Heart left ventricle (tissue), 16 donors: ENCODE measurements at regions not wholly inside any gene's neighbourhood (a gene's known extent, or its start where the extent isn't known, plus 50 kb on each side); places are given as distances from the start of the nearest gene placed in this dataset.

Source experiments
- ATAC-seq, 4 donors: fragments of 200-7000 bp; cut with Tn5 transposase; one replicate each; pipeline ENCODE4 v1.9.1; 2020 to 2022; ENCODE audit warnings: moderate library complexity in 4 of 4, mild to moderate bottlenecking in 3 of 4, moderate number of reproducible peaks in 1 of 4
- DNase-seq, 5 donors: peaks; one replicate each; pipeline ENCODE4 v3.0.0-alpha.2; 2020
- H3K27ac ChIP-seq, 12 donors: fragments of 200-600 bp; sonication (generic) in 4 of 12; one replicate each; pipeline versions ENCODE4 v1.5.0 to v1.8.0; 2016 to 2022; ENCODE audit warnings: mild to moderate bottlenecking in 2 of 12
- H3K27me3 ChIP-seq, 9 donors: fragments of 200-600 bp; sonication (generic) in 2 of 9; one replicate each; pipeline versions ENCODE4 v1.5.1 to v1.8.0; 2016 to 2022; ENCODE audit warnings: mild to moderate bottlenecking in 3 of 9
- H3K36me3 ChIP-seq, 9 donors: fragments of 200-600 bp; sonication (generic) in 2 of 9; one replicate each; pipeline versions ENCODE4 v1.5.0 to v1.8.0; 2018 to 2022; ENCODE audit warnings: mild to moderate bottlenecking in 2 of 9
- H3K4me1 ChIP-seq, 12 donors: fragments of 200-600 bp; sonication (generic) in 4 of 12; one replicate each; pipeline versions ENCODE4 v1.5.0 to v1.8.0; 2016 to 2022; ENCODE audit warnings: mild to moderate bottlenecking in 3 of 12
- H3K4me3 ChIP-seq, 12 donors: fragments of 200-600 bp; sonication (generic) in 4 of 12; one replicate each; pipeline versions ENCODE4 v1.5.0 to v1.8.0; 2017 to 2022; ENCODE audit warnings: mild to moderate bottlenecking in 9 of 12, moderate library complexity in 4 of 12
- H3K9me3 ChIP-seq, 12 donors: fragments of 200-600 bp; sonication (generic) in 4 of 12; one replicate each; pipeline versions ENCODE4 v1.5.0 to v1.8.0; 2016 to 2022; ENCODE audit warnings: mild to moderate bottlenecking in 1 of 12
- POLR2A ChIP-seq, 2 donors: fragments of 450-650 bp; IDR thresholded peaks; one replicate each; pipeline ENCODE4 v1.6.1; 2017; ENCODE audit warnings: antibody characterized with exemption in 2 of 2, mild to moderate bottlenecking in 2 of 2, moderate library complexity in 2 of 2
- WGBS, 4 donors: extraction: QIAGEN DNeasy Blood & Tissue Kit in 2 of 4; methylation state at CpG; one replicate each; pipeline versions ENCODE4 v1.1.5 to v1.1.7; 2013 to 2018; 5-methylcytosine and 5-hydroxymethylcytosine counted together
- intact Hi-C, 10 donors: fragments of 100-400 bp; cut with DNase I; formaldehyde crosslinking; loops; one replicate each; pipeline versions ENCODE4 v1.11.1 to v1.14.2; 2022
- TF ChIP-seq, protein P1 (sequence below), 12 donors: fragments of 200-600 bp; sonication (generic) in 4 of 12; IDR thresholded peaks; one replicate each; pipeline versions ENCODE4 v1.5.0 to v1.8.0; 2018 to 2022; ENCODE audit warnings: antibody characterized with exemption in 12 of 12, mild to moderate bottlenecking in 5 of 12
- donor health status: ischemic (EF 13 %, LVEDD 7.1; RV severe dilation, severe dysfunction).
- donor health status: healthy with polysubstance abuse.
- donor health status: DM: no; HTN: yes; CAD: no.
- donor health status: DM: no; HTN: no; CAD: no.
- donor health status: ischemic (EF 25% LVEDD 6.9; RV normal size, moderate dysfunction).
- donor health status: ischemic (EF 25% LVEDD 5.7; RV mildly dilated, moderate dysfunction).
- donor health status: healthy.
- donor health status: DM: yes; HTN: yes; CAD: no.
- donor health status: ischemic (EF 35%, LVEDD 5.7; RV mildly dilated, moderate dysfunction).
- donor health status: nonischemic (EF 11% LVEDD 7.7; RV severe dilation, severe dysfunction).
- donor health status: DM: yes; HTN: yes; CAD: no.
- donor health status: PGD.
- donor health status: ischemic (EF 29% LVEDD 5.4; RV normal size, mild dysfunction).
- donor health status: nonischemic (EF 23%, LVEDD 6.1; RV moderate dilation, normal function).

DNA sequence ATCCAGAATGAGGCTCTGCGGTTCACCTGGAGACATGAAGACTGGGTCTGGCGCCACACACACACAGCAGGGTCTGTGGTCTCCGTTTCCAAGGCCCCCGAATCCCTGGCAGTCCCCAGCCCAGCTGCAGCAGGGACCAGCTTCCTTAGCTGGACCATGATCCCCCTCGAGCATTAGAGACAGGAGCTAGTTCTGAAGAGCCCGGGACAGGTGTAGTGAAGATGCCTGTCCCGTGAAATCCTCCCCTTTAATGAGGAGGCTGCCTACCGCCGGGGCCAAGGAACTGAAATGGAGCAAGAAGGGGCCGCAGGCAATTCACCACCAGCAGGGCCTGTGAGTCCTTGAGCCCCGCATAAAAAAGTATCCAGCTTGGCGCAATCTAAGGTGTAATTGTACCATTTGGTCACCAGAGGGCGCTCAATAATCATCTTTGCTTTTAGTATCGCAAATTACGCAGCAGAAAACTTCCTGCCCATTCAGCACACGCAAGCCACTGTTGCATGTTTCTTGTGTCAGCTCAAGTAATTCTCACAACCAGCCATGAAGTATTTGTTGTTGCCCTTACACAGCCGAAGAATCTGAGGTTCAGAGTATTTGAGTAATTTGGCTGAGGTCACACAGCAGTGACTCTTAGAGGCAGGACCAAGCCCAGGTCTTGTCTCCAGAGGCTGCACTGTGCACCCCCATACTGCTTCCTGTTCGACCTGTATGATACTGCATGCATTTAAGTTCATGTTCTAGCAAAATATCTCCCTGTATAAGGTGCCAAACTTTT lies 54.3 kb upstream of the PPP2R5C start:
- H3K4me1 ChIP-seq: peaks cover 0 to 28% (median 20%) of the 10 kb centered on the region in 12 donors
- intact Hi-C loops: loop anchor here (2.0 to 10.0 kb wide), 13 partner anchors 50 to 608 kb away; partner anchors contain the start of genes DYNC1H1 (in 3 of the 10), PPP2R5C (in 2 of the 10) and ZNF839 (in 1 of the 10)
- peak; percentile 29 to 73 (median 54) for ATAC-seq
- peaks cover 0 to 11% (median 0%) of the 10 kb centered on the region in 9 donors for H3K27me3 ChIP-seq
- peak in 4 of 5 donors; percentile 40 to 59 (median 55) for DNase-seq
- no peaks in the 10 kb centered on the region for H3K9me3 ChIP-seq
- no peak for TF ChIP-seq POLR2A (IDR thresholded peaks at IDR 0.05)
- TF ChIP-seq, protein P1, sequence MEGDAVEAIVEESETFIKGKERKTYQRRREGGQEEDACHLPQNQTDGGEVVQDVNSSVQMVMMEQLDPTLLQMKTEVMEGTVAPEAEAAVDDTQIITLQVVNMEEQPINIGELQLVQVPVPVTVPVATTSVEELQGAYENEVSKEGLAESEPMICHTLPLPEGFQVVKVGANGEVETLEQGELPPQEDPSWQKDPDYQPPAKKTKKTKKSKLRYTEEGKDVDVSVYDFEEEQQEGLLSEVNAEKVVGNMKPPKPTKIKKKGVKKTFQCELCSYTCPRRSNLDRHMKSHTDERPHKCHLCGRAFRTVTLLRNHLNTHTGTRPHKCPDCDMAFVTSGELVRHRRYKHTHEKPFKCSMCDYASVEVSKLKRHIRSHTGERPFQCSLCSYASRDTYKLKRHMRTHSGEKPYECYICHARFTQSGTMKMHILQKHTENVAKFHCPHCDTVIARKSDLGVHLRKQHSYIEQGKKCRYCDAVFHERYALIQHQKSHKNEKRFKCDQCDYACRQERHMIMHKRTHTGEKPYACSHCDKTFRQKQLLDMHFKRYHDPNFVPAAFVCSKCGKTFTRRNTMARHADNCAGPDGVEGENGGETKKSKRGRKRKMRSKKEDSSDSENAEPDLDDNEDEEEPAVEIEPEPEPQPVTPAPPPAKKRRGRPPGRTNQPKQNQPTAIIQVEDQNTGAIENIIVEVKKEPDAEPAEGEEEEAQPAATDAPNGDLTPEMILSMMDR (IDR thresholded peaks at IDR 0.05): peak; percentile 64 to 91 (median 88)
- H3K36me3 ChIP-seq: no peaks in the 10 kb centered on the region
- peak overlapping the region in 1 of 12 donors; percentile 8 for H3K4me3 ChIP-seq
- 29 to 32% (median 31%) methylated on average over 18 of the region's 18 CpGs for WGBS, 4 donors
- H3K27ac ChIP-seq: peak overlapping the region in 10 of 12 donors; percentile 51 to 89 (median 82)

DNA sequence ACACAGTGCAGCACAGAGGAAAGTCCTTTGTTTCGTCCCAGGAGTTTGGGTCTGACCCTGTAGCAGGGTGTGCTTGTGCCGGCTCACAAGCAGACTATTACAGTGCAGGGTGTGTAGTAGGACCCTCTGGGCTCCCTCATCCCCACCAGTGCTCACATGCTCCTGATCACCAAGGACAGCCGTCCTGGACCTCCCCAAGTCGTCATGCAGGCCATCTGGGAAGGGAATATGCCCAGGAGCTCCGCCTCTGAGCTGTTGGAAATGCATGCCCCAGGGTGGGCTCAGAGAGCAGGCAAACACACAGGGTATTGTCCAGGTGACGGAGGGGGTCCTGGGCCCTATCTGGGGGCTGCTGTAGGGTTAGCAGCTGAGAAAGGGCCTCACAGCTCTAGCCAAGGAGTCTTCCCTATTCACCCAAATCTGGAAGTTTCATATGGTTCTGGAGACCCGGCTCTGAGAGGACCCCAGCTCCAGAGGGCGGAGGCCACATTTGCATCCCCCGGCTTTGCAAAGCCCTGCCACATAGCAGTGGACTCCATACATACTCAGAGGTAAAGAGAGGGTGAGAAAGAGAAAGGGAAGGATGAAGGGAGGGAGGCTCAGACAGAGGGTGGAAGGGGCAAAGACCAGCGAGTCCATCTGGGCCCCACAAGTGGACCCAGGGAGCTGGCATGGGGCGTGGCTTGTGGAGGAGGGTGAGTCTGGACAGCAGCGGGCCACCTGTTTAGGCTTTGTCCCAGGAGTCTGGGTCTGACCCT lies 53.5 kb upstream of the PPP2R5C start:
- WGBS, 4 donors: 86 to 95% (median 89%) methylated on average over 11 to 12 of the region's 12 CpGs
- H3K4me3 ChIP-seq: no peak overlapping the region
- ATAC-seq (peak in 1 of 4 donors; percentile 5), DNase-seq (no peak)
- intact Hi-C loops: loop anchor here (2.0 to 10.0 kb wide), 13 partner anchors 49 to 607 kb away; partner anchors contain the start of genes DYNC1H1 (in 3 of the 10), PPP2R5C (in 2 of the 10) and ZNF839 (in 1 of the 10)
- H3K9me3 ChIP-seq: no peaks in the 10 kb centered on the region
- TF ChIP-seq POLR2A (IDR thresholded peaks at IDR 0.05): no peak
- TF ChIP-seq, protein P1 (IDR thresholded peaks at IDR 0.05): no peak
- peak overlapping the region in 1 of 12 donors; percentile 88 for H3K27ac ChIP-seq
- peaks cover 0 to 28% (median 20%) of the 10 kb centered on the region in 12 donors for H3K4me1 ChIP-seq
- peaks cover 0 to 11% (median 0%) of the 10 kb centered on the region in 9 donors for H3K27me3 ChIP-seq
- no peaks in the 10 kb centered on the region for H3K36me3 ChIP-seq

DNA sequence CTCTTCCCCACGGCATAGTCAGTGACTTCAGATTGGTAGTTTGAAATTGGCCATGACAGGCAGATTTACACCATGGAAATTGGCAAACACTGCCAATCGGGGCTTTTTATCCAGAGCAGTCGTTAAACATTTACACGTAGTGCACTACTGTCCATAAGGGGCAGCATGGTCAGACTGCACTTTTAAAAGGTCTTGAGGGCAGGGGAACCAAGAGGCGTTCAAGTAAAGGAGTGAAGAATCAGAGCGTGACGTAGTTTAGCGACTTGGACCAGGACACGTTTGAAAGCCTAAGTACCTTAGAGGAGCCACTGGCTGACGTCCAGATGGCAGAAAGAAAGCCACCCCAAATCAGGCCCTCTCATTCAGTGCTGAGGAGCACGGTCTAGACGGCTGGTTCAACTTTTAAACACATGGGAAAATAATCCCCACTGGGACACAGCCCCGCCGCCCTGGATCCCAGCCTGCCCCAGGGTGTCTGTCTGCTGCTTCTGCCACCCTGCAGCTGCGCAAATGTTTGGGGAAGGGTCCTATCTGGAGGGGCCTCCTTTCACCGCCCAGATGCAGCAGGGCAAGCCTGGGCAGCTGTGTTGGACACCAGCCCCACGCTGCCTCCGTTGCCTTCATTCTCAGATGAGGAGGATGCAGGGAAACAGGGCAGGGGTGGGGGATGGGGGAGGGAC lies 52.5 kb upstream of the PPP2R5C start:
- Histone ChIP-seq H3K36me3 (no peaks in the 10 kb centered on the region), H3K27ac (no peak overlapping the region), H3K4me1 (peaks cover 0 to 28% (median 20%) of the 10 kb centered on the region in 12 donors), H3K9me3 (peaks cover 0 to 1% (median 0%) of the 10 kb centered on the region in 12 donors), H3K4me3 (no peak overlapping the region), H3K27me3 (peaks cover 0 to 11% (median 0%) of the 10 kb centered on the region in 9 donors)
- DNase-seq (no peak), ATAC-seq (no peak)
- WGBS, 4 donors: 88 to 91% (median 89%) methylated on average over 17 to 18 of the region's 18 CpGs
- intact Hi-C loops: loop anchor here (5.0 to 10.0 kb wide), 10 partner anchors 48 to 606 kb away; partner anchors contain the start of genes DYNC1H1 (in 3 of the 10), PPP2R5C (in 1 of the 10) and ZNF839 (in 1 of the 10)
- no peak for TF ChIP-seq POLR2A (IDR thresholded peaks at IDR 0.05)
- TF ChIP-seq, protein P1 (IDR thresholded peaks at IDR 0.05): no peak
